Activated T-cell treated with anti-CD3 and anti-CD28 coated beads, Interleukin-2, amount 50 U/mL, for 24 hours (primary cell): ENCODE measurements at regions not wholly inside any gene's neighbourhood (a gene's known extent, or its start where the extent isn't known, plus 50 kb on each side); places are given as distances from the start of the nearest gene placed in this dataset.

Experiments
- DNase-seq: peaks from one replicate; pipeline ENCODE4 v3.0.0-alpha.2; 2020
- H3K27ac Mint-ChIP-seq: 2 replicates; pipeline ENCODE4 v1.8.0; 2020; ENCODE audit warnings: mild to moderate bottlenecking, mixed read lengths
- H3K27me3 Mint-ChIP-seq: 2 replicates; pipeline ENCODE4 v1.8.0; 2020; ENCODE audit warnings: mixed read lengths
- H3K36me3 Mint-ChIP-seq: 2 replicates; pipeline ENCODE4 v1.8.0; 2020; ENCODE audit warnings: low read depth, mixed read lengths
- H3K4me1 Mint-ChIP-seq: 2 replicates; pipeline ENCODE4 v1.8.0; 2020; ENCODE audit warnings: low read depth, mixed read lengths
- H3K4me3 Mint-ChIP-seq: 2 replicates; pipeline ENCODE4 v1.8.0; 2020; ENCODE audit warnings: mild to moderate bottlenecking, moderate library complexity, mixed read lengths
- H3K9me3 Mint-ChIP-seq: 2 replicates; pipeline ENCODE4 v1.8.0; 2020; ENCODE audit warnings: mixed read lengths

DNA sequence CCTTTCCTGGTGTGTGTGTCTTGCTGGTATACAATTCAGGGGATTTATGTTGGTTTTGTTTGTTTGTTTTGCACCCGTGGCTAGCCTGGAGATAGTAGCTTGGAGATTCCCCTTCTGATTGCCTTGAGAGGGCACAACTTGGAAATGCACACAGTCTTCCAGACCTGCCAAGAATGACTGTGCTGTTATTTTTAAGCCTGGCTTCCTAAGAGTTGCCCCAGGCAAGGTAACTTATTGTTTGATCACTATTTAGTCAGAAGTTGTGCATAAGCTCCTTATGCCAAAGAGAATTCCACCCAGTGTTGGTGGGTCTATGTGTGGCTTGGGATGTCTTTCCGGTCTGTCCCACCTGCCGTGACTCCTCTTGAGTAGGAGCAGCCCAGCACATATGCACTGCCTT, 421.9 kb upstream of the KCNN2 start:
- no peaks in the 10 kb centered on the region for H3K4me1 Mint-ChIP-seq
- H3K27me3 Mint-ChIP-seq = no peaks in the 10 kb centered on the region
- no peak overlapping the region for H3K27ac Mint-ChIP-seq
- no peaks in the 10 kb centered on the region for H3K36me3 Mint-ChIP-seq
- H3K9me3 Mint-ChIP-seq = peaks cover 5% of the 10 kb centered on the region
- H3K4me3 Mint-ChIP-seq = no peak overlapping the region
- DNase-seq = no peak

DNA sequence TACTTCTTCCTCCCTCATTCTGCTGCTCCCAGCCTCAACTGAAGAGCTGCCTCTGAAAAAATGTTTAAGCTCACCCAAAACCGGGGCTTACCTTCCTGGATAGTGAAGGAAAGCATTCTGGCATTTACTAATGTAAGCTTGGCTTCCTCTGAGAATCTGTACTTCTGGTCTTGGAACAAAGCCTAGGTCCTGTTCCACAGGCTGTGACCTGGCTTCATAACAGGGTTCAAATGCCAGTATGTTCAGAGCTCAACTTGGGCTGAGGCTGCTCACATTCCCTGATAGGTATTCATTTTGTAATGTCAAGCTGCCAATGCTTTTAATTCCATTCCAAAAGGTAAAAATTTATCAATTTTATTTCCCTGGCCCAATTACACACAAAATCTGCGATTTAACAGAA, 411.7 kb upstream of the KCNN2 start:
- Mint-ChIP-seq H3K4me3 (no peak overlapping the region), H3K4me1 (no peaks in the 10 kb centered on the region), H3K27me3 (no peaks in the 10 kb centered on the region), H3K9me3 (peaks cover 2% of the 10 kb centered on the region), H3K27ac (no peak overlapping the region), H3K36me3 (no peaks in the 10 kb centered on the region)
- no peak for DNase-seq

DNA sequence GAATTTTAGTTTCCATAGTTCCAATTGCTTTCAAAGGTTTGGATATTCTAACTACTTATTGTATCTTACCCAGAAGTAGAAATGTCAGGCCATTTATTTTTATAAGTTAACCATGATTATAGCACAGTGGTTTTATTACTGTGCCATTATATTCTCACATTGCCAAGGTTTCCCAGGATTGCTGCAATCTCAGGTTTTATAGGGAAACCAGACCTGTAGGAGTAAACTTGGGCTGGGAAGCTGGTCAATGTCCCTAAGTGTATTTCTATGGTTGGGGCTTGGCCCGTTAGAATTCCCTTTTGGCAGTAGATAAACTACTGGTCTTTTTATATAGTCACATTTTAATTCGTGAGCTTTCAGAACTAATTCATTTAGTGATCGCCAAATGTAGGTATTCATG, 396.6 kb upstream of the KCNN2 start:
- H3K36me3 Mint-ChIP-seq = no peaks in the 10 kb centered on the region
- H3K4me3 Mint-ChIP-seq = no peak overlapping the region
- no peaks in the 10 kb centered on the region for H3K27me3 Mint-ChIP-seq
- H3K9me3 Mint-ChIP-seq = peaks cover 2% of the 10 kb centered on the region
- no peak overlapping the region for H3K27ac Mint-ChIP-seq
- H3K4me1 Mint-ChIP-seq = no peaks in the 10 kb centered on the region
- DNase-seq = no peak

- Mint-ChIP-seq H3K4me3 (no peak overlapping the region), H3K27me3 (no peaks in the 10 kb centered on the region), H3K9me3 (no peaks in the 10 kb centered on the region), H3K27ac (no peak overlapping the region), H3K4me1 (no peaks in the 10 kb centered on the region), H3K36me3 (no peaks in the 10 kb centered on the region)
- no peak for DNase-seq
Measured at GRCh38 chr5:113969901-113970300, 392.0 kb upstream of the KCNN2 start.

DNA sequence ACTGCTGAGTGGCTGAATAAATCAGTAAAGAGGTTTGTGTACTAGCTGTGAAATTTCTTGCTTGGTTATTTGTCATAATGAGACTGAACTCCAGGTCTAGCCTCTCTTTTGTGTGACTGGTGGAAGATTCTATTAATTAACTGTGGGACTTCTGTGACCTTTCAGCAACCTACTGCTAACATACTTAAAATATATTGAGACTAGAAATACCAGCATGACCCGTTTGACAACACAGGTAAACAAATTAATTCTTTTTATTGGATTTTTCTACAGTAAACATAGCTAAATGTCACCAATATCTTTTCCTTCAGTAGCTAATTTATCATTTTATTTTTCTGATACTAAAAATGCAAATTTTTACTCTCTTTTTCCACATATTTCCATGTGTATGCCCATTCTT, 390.4 kb upstream of the KCNN2 start:
- Mint-ChIP-seq H3K4me1 (no peaks in the 10 kb centered on the region), H3K9me3 (no peaks in the 10 kb centered on the region), H3K27me3 (no peaks in the 10 kb centered on the region), H3K4me3 (no peak overlapping the region), H3K36me3 (no peaks in the 10 kb centered on the region), H3K27ac (no peak overlapping the region)
- no peak for DNase-seq

GRCh38 chr5:113974976-113975375, 386.9 kb upstream of the KCNN2 start:
- no peaks in the 10 kb centered on the region for H3K36me3 Mint-ChIP-seq
- no peak for DNase-seq

GRCh38 chr5:113984928-113985327, 376.9 kb upstream of the KCNN2 start:
- Mint-ChIP-seq H3K27ac (no peak overlapping the region), H3K9me3 (peaks cover 9% of the 10 kb centered on the region), H3K4me1 (no peaks in the 10 kb centered on the region), H3K4me3 (no peak overlapping the region), H3K27me3 (no peaks in the 10 kb centered on the region), H3K36me3 (no peaks in the 10 kb centered on the region)
- DNase-seq = no peak

More at GRCh38 chr5:113974976-113975375, 386.9 kb upstream of the KCNN2 start:
- no peak overlapping the region for H3K4me3 Mint-ChIP-seq
- H3K27me3 Mint-ChIP-seq = no peaks in the 10 kb centered on the region
- no peak overlapping the region for H3K27ac Mint-ChIP-seq
- H3K9me3 Mint-ChIP-seq = peaks cover 7% of the 10 kb centered on the region
- no peaks in the 10 kb centered on the region for H3K4me1 Mint-ChIP-seq

DNA sequence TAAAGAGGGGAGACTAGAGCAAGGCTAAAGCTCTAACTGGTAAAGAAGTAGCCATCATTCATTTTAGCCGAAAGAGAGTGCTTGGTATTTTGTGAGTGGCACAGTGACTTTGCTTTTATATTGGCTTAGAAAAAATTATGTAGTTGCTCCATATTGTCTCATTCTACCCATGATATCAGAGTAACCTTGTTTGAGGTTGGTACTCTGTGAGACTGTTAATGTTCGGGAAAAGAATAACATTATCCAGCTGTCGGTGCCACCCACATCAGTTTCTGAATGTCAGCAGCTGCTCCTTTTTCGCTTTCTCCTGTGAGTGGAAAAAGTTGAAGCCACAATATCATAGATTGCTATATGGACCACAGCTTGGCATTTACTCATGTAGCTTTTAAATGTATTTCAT, 376.4 kb upstream of the KCNN2 start:
- Mint-ChIP-seq H3K9me3 (peaks cover 9% of the 10 kb centered on the region), H3K4me1 (no peaks in the 10 kb centered on the region), H3K4me3 (no peak overlapping the region), H3K27me3 (no peaks in the 10 kb centered on the region), H3K27ac (no peak overlapping the region), H3K36me3 (no peaks in the 10 kb centered on the region)
- no peak for DNase-seq

GRCh38 chr5:113989278-113989912, 372.5 kb upstream of the KCNN2 start:
- DNase-seq = no peak
- H3K27me3 Mint-ChIP-seq = no peaks in the 10 kb centered on the region
- H3K36me3 Mint-ChIP-seq = no peaks in the 10 kb centered on the region
- H3K9me3 Mint-ChIP-seq = peaks cover 5% of the 10 kb centered on the region
- H3K4me1 Mint-ChIP-seq = no peaks in the 10 kb centered on the region
- H3K27ac Mint-ChIP-seq = no peak overlapping the region
- no peak overlapping the region for H3K4me3 Mint-ChIP-seq

- H3K9me3 Mint-ChIP-seq = peaks cover 9% of the 10 kb centered on the region
- H3K4me1 Mint-ChIP-seq = no peaks in the 10 kb centered on the region
- no peaks in the 10 kb centered on the region for H3K27me3 Mint-ChIP-seq
Measured at GRCh38 chr5:113989913-113990305, 372.0 kb upstream of the KCNN2 start.

DNA sequence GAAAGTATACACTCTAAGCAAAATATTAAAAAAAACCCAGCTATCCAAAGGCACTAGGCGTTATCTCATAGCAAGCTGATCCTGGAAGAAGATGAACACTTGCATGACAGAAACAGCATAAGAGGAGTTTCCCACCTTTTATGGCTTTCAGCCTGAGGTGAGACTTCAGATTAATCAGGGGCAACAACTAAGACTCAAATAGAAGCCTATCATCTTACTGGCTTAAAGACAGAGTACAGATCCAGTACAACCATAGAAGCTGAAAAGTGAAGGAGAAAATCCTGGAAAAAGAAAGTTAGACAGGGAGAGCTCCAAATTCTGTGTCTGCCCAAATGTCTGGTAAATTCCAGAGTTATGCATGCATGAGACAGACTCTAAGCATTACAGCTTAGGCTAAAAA, 360.8 kb upstream of the KCNN2 start:
- Mint-ChIP-seq H3K36me3 (no peaks in the 10 kb centered on the region), H3K4me3 (no peak overlapping the region), H3K4me1 (no peaks in the 10 kb centered on the region), H3K9me3 (no peaks in the 10 kb centered on the region), H3K27ac (no peak overlapping the region), H3K27me3 (no peaks in the 10 kb centered on the region)
- DNase-seq = no peak

More at GRCh38 chr5:113989913-113990305, 372.0 kb upstream of the KCNN2 start:
- no peak overlapping the region for H3K27ac Mint-ChIP-seq
- DNase-seq = no peak
- no peak overlapping the region for H3K4me3 Mint-ChIP-seq
- H3K36me3 Mint-ChIP-seq = no peaks in the 10 kb centered on the region

DNA sequence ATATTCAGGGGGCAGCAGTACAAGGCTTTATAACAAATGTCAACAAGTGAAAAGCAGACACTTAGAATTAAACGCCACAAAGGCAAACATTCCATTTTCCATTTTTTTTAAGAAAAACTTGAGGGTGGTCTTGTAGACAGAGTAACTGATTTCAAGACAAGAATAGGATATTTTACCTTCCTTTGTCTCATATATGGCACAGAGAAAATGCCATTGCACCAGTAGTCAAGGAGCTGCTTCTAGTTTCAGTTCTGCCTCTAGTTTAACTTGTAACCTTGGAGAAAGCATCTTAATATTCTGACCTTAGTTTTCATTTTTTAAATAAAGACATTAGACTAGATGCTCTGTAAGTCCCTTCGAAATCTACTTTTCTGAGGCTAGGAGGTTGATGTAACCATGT, 355.3 kb upstream of the KCNN2 start:
- Mint-ChIP-seq H3K36me3 (no peaks in the 10 kb centered on the region), H3K4me3 (no peak overlapping the region), H3K9me3 (no peaks in the 10 kb centered on the region), H3K4me1 (no peaks in the 10 kb centered on the region), H3K27ac (no peak overlapping the region), H3K27me3 (no peaks in the 10 kb centered on the region)
- DNase-seq = no peak

DNA sequence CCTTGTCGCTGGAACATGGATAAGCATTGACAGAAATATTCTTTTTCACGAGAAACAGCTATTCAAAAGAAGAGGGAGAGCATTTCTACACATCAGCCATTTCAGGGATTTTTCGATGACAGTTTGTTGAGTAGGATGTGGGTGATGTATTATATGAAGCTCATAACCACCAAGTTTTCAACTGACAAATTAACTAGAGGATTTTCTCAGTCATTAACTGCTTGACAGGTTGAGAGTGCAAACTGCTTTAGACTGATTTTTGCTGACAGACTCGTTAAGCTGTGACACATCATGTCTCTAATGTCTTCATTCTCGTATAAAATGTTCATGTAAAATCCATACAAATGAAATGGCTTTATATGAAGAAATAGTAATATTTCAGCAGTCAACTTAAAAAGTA, 354.2 kb upstream of the KCNN2 start:
- no peaks in the 10 kb centered on the region for H3K4me1 Mint-ChIP-seq

GRCh38 chr5:114010362-114010761, 351.5 kb upstream of the KCNN2 start:
- no peak for DNase-seq
- Mint-ChIP-seq H3K27me3 (no peaks in the 10 kb centered on the region), H3K9me3 (no peaks in the 10 kb centered on the region), H3K4me1 (no peaks in the 10 kb centered on the region), H3K4me3 (no peak overlapping the region), H3K27ac (no peak overlapping the region), H3K36me3 (no peaks in the 10 kb centered on the region)

More for the DNA sequence above, 354.2 kb upstream of the KCNN2 start:
- DNase-seq = no peak
- Mint-ChIP-seq H3K4me3 (no peak overlapping the region), H3K27ac (no peak overlapping the region), H3K9me3 (no peaks in the 10 kb centered on the region), H3K27me3 (no peaks in the 10 kb centered on the region), H3K36me3 (no peaks in the 10 kb centered on the region)

GRCh38 chr5:114018186-114018585, 343.7 kb upstream of the KCNN2 start:
- no peaks in the 10 kb centered on the region for H3K4me1 Mint-ChIP-seq
- H3K27ac Mint-ChIP-seq = no peak overlapping the region
- no peak for DNase-seq
- H3K27me3 Mint-ChIP-seq = no peaks in the 10 kb centered on the region
- no peak overlapping the region for H3K4me3 Mint-ChIP-seq
- H3K9me3 Mint-ChIP-seq = peaks cover 4% of the 10 kb centered on the region
- no peaks in the 10 kb centered on the region for H3K36me3 Mint-ChIP-seq

GRCh38 chr5:114038756-114039155, 323.1 kb upstream of the KCNN2 start:
- DNase-seq = no peak
- no peak overlapping the region for H3K27ac Mint-ChIP-seq
- no peaks in the 10 kb centered on the region for H3K36me3 Mint-ChIP-seq
- H3K4me1 Mint-ChIP-seq = no peaks in the 10 kb centered on the region
- H3K27me3 Mint-ChIP-seq = no peaks in the 10 kb centered on the region
- H3K4me3 Mint-ChIP-seq = no peak overlapping the region
- H3K9me3 Mint-ChIP-seq = peaks cover 3% of the 10 kb centered on the region
